ENCODE measurements at regions not wholly inside any gene's neighbourhood (a gene's known extent, or its start where the extent isn't known, plus 50 kb on each side); places are given as distances from the start of the nearest gene placed in this dataset.
"Not testable (repeated sequence)": the region's sequence is repeated elsewhere in the genome, so short reads cannot be mapped to it uniquely, and the experiment has no call there.

DNA sequence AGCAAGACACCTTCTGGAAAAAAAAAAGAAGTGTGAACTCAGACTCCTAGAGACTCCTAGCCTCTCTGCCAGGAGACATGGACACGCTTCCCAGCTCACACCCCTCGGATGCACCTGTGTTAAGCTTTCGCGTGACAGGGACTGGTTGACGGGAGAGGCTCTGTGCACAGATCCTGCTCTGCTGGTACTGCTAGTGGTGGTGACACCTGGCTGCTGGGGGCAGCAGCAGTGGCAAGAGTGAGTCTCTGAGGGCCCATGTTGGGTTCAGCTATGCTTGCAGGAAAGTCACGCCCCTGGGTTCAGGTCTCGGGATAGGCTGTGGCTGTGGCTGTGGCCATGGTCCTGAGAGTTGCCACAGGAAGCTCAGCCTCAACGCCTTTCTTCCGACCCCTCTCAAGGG lies 81.1 kb downstream of the XRCC2 start:
- no peaks in the 10 kb centered on the region for H3K27me3 Mint-ChIP-seq
- H3K4me3 Mint-ChIP-seq (ENCODE audit: low read depth): no peak overlapping the region
- no peak for DNase-seq (ENCODE audit: low spot score, unreplicated experiment)

GRCh38 chr7:152591976-152592375 lies 84.0 kb downstream of the XRCC2 start:
- Mint-ChIP-seq H3K4me3 (ENCODE audit: low read depth) (no peak overlapping the region), H3K9me3 (ENCODE audit: low read depth) (no peaks in the 10 kb centered on the region), H3K36me3 (ENCODE audit: insufficient read depth) (no peaks in the 10 kb centered on the region), H3K4me1 (ENCODE audit: low read depth) (peaks cover 1% of the 10 kb centered on the region), H3K27me3 (no peaks in the 10 kb centered on the region), H3K27ac (no peak overlapping the region)
- TF ChIP-seq, protein P1, sequence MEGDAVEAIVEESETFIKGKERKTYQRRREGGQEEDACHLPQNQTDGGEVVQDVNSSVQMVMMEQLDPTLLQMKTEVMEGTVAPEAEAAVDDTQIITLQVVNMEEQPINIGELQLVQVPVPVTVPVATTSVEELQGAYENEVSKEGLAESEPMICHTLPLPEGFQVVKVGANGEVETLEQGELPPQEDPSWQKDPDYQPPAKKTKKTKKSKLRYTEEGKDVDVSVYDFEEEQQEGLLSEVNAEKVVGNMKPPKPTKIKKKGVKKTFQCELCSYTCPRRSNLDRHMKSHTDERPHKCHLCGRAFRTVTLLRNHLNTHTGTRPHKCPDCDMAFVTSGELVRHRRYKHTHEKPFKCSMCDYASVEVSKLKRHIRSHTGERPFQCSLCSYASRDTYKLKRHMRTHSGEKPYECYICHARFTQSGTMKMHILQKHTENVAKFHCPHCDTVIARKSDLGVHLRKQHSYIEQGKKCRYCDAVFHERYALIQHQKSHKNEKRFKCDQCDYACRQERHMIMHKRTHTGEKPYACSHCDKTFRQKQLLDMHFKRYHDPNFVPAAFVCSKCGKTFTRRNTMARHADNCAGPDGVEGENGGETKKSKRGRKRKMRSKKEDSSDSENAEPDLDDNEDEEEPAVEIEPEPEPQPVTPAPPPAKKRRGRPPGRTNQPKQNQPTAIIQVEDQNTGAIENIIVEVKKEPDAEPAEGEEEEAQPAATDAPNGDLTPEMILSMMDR (IDR thresholded peaks at IDR 0.05; ENCODE audit: unreplicated experiment): no peak
- no peak for DNase-seq (ENCODE audit: low spot score, unreplicated experiment)

More for the DNA sequence above, 81.1 kb downstream of the XRCC2 start:
- Mint-ChIP-seq H3K27ac (no peak overlapping the region), H3K9me3 (ENCODE audit: low read depth) (no peaks in the 10 kb centered on the region), H3K36me3 (ENCODE audit: insufficient read depth) (no peaks in the 10 kb centered on the region), H3K4me1 (ENCODE audit: low read depth) (peaks cover 1% of the 10 kb centered on the region)
- TF ChIP-seq, protein P1 (IDR thresholded peaks at IDR 0.05; ENCODE audit: unreplicated experiment): no peak

GRCh38 chr7:152590481-152590880 lies 85.5 kb downstream of the XRCC2 start:
- peaks cover 1% of the 10 kb centered on the region for H3K4me1 Mint-ChIP-seq (ENCODE audit: low read depth)
- H3K27ac Mint-ChIP-seq: no peak overlapping the region
- no peak overlapping the region for H3K4me3 Mint-ChIP-seq (ENCODE audit: low read depth)
- TF ChIP-seq, protein P1 (IDR thresholded peaks at IDR 0.05; ENCODE audit: unreplicated experiment): no peak
- no peaks in the 10 kb centered on the region for H3K9me3 Mint-ChIP-seq (ENCODE audit: low read depth)
- DNase-seq (ENCODE audit: low spot score, unreplicated experiment): no peak
- H3K27me3 Mint-ChIP-seq: no peaks in the 10 kb centered on the region
- H3K36me3 Mint-ChIP-seq (ENCODE audit: insufficient read depth): no peaks in the 10 kb centered on the region

DNA sequence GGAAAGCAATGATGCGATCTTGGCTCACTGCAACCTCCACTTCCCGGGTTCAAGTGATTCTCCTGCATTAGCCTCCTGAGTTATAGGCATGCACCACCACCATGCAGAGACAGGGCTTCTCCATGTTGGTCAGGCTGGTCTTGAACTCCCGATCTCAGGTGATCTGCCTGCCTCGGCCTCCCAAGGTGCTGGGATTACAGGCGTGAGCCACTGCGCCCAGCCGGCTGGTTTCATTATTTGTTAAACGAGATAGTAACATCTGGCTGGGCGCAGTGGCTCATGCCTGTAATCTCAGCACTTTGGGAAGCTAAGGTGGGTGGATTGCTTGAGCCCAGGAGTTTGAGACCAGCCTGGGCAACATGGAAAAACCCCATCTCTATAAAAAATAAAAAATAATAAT lies 86.1 kb downstream of the XRCC2 start:
- H3K9me3 Mint-ChIP-seq (ENCODE audit: low read depth); H3K27me3 Mint-ChIP-seq; H3K4me3 Mint-ChIP-seq (ENCODE audit: low read depth); H3K36me3 Mint-ChIP-seq (ENCODE audit: insufficient read depth); H3K4me1 Mint-ChIP-seq (ENCODE audit: low read depth); DNase-seq (ENCODE audit: low spot score, unreplicated experiment); H3K27ac Mint-ChIP-seq: not testable (repeated sequence)

- Mint-ChIP-seq H3K27ac (no peak overlapping the region), H3K9me3 (ENCODE audit: low read depth) (no peaks in the 10 kb centered on the region), H3K27me3 (no peaks in the 10 kb centered on the region), H3K4me1 (ENCODE audit: low read depth) (peaks cover 1% of the 10 kb centered on the region), H3K36me3 (ENCODE audit: insufficient read depth) (no peaks in the 10 kb centered on the region), H3K4me3 (ENCODE audit: low read depth) (no peak overlapping the region)
- no peak for DNase-seq (ENCODE audit: low spot score, unreplicated experiment)
- TF ChIP-seq, protein P1 (IDR thresholded peaks at IDR 0.05; ENCODE audit: unreplicated experiment): no peak
Measured at GRCh38 chr7:152588350-152588749, 87.6 kb downstream of the XRCC2 start.

DNA sequence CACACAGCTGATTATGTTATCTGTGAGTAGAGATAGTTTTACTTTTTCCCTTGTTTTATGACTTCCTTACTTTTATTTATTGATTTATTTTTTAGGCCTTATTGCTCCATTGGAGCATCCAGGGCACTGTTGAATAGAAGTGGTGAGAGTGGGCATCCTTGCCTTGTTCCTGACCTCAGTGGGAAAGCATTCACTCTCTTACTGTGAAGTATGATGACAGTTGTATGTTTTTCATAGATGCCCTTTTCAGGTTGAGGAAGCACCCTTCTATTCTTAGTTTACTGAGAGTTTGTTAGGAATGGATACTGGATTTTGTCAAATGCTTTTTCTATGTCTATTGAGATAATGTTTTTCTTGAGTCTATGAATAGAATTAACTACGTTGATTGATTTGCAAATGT lies 88.6 kb downstream of the XRCC2 start:
- H3K27me3 Mint-ChIP-seq: no peaks in the 10 kb centered on the region
- H3K9me3 Mint-ChIP-seq (ENCODE audit: low read depth): no peaks in the 10 kb centered on the region
- peaks cover 1% of the 10 kb centered on the region for H3K4me1 Mint-ChIP-seq (ENCODE audit: low read depth)
- no peak overlapping the region for H3K4me3 Mint-ChIP-seq (ENCODE audit: low read depth)
- H3K36me3 Mint-ChIP-seq (ENCODE audit: insufficient read depth): no peaks in the 10 kb centered on the region
- TF ChIP-seq, protein P1 (IDR thresholded peaks at IDR 0.05; ENCODE audit: unreplicated experiment): no peak
- no peak for DNase-seq (ENCODE audit: low spot score, unreplicated experiment)
- no peak overlapping the region for H3K27ac Mint-ChIP-seq

All from progenitor cell of endocrine pancreas (in vitro differentiated cells).